ENCODE measurements at regions not wholly inside any gene's neighbourhood (a gene's known extent, or its start where the extent isn't known, plus 50 kb on each side); places are given as distances from the start of the nearest gene placed in this dataset.

DNA sequence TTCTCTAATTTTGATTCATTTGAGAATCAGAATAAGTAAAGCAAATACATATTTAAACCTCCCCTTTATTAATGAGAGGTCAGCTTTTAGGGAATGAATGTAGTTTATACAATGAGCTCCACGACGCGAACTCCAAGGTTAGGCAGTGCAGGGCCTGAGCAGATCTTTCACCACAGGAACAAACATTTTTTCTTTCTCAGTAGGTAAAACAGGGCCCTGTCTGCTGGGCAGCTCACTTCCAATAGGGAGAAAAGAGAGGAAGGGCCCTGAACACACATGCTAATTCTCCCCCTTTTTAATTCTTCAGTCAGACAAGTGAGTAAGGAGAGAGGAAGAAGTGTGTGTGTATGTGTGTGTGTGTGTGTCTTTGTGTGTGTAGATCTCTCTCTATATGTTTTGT is 682.4 kb upstream of the TMEFF2 start:
- no peaks in the 10 kb centered on the region for H3K27me3 ChIP-seq (ENCODE audit: control insufficient read depth in 2 of 2, insufficient read depth in 2 of 2, low read length in 2 of 2)
- intact Hi-C loops (cut with micrococcal nuclease): no loop called here
- H4K20me1 ChIP-seq (replicated peaks; ENCODE audit: control insufficient read depth, extremely low read depth, insufficient read depth, low read length): no peaks in the 10 kb centered on the region
- dilution Hi-C loops (cut with MboI; ENCODE audit: extremely low pct_ligation_motif_present, low sequenced_read_pairs): no loop called here
- H3K27ac ChIP-seq (ENCODE audit: insufficient read depth, low read depth, low read length): no peak overlapping the region
- no peaks in the 10 kb centered on the region for H3K36me3 ChIP-seq (ENCODE audit: control insufficient read depth in 2 of 2, extremely low read depth in 1 of 2, insufficient read depth in 2 of 2, low read length in 2 of 2)
- no peaks in the 10 kb centered on the region for H3K4me1 ChIP-seq (ENCODE audit: control insufficient read depth, extremely low read depth, insufficient read depth, low read length)
- no peak overlapping the region for H3K9ac ChIP-seq (replicated peaks; ENCODE audit: extremely low read depth, insufficient read depth, low read length)
- POLR2A ChIA-PET: no interaction called here
- no peak for TF ChIP-seq MYC (IDR thresholded peaks at IDR 0.05; ENCODE audit: low read depth, low read length)
- H3K9me3 ChIP-seq (replicated peaks; ENCODE audit: control insufficient read depth, insufficient read depth, low read length): peaks cover 1% of the 10 kb centered on the region
- BruUV-seq (replicated peaks): no TSS peak
- DNase-seq (ENCODE audit: low read depth, low spot score): no peak
- no peaks in the 10 kb centered on the region for H3K9me1 ChIP-seq (replicated peaks; ENCODE audit: control insufficient read depth, extremely low read depth, insufficient read depth, low read length)
- FAIRE-seq: no peak
- H3K4me3 ChIP-seq (replicated peaks in 1 of 3; ENCODE audit: insufficient read depth in 1 of 3, low read depth in 1 of 3, low read length in 3 of 3): no peak overlapping the region
- no peak overlapping the region for H3K4me2 ChIP-seq (ENCODE audit: insufficient read depth, low read length)
- CTCF ChIA-PET: no interaction called here
- no peaks in the 10 kb centered on the region for H3K79me2 ChIP-seq (ENCODE audit: control insufficient read depth, insufficient read depth, low read length)
- no peak overlapping the region for H2AFZ ChIP-seq (ENCODE audit: low read depth, low read length)

DNA sequence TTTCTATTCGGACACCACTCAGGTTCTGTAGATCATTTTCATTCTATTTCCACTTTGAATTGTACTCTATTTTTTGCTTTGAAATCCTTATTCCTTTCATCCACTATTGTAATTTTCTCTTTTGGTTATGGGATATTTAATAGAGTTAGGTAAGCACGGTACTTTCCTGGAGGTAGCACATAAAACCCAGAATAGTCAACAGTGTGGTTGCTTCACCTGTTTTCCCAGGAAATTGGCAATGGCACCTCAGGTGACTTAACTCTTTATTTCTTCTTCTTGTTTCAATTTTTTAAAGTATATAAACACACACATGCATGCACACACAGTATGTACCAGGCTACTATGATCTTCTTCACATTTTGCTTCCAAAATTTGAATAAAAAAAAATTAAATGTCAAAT is 682.0 kb upstream of the TMEFF2 start:
- Histone ChIP-seq H3K9ac (replicated peaks; ENCODE audit: extremely low read depth, insufficient read depth, low read length) (no peak overlapping the region), H3K9me3 (replicated peaks; ENCODE audit: control insufficient read depth, insufficient read depth, low read length) (no peaks in the 10 kb centered on the region), H3K27ac (ENCODE audit: insufficient read depth, low read depth, low read length) (no peak overlapping the region), H2AFZ (ENCODE audit: low read depth, low read length) (no peak overlapping the region), H3K4me1 (ENCODE audit: control insufficient read depth, extremely low read depth, insufficient read depth, low read length) (no peaks in the 10 kb centered on the region), H3K27me3 (ENCODE audit: control insufficient read depth in 2 of 2, insufficient read depth in 2 of 2, low read length in 2 of 2) (no peaks in the 10 kb centered on the region), H4K20me1 (replicated peaks; ENCODE audit: control insufficient read depth, extremely low read depth, insufficient read depth, low read length) (no peaks in the 10 kb centered on the region), H3K4me3 (replicated peaks in 1 of 3; ENCODE audit: insufficient read depth in 1 of 3, low read depth in 1 of 3, low read length in 3 of 3) (no peak overlapping the region), H3K79me2 (ENCODE audit: control insufficient read depth, insufficient read depth, low read length) (no peaks in the 10 kb centered on the region), H3K9me1 (replicated peaks; ENCODE audit: control insufficient read depth, extremely low read depth, insufficient read depth, low read length) (no peaks in the 10 kb centered on the region), H3K36me3 (ENCODE audit: control insufficient read depth in 2 of 2, extremely low read depth in 1 of 2, insufficient read depth in 2 of 2, low read length in 2 of 2) (no peaks in the 10 kb centered on the region), H3K4me2 (ENCODE audit: insufficient read depth, low read length) (no peak overlapping the region)
- DNase-seq (ENCODE audit: low read depth, low spot score): no peak
- TF ChIP-seq MYC (IDR thresholded peaks at IDR 0.05; ENCODE audit: low read depth, low read length) (no peak), FOS (IDR thresholded peaks at IDR 0.05; ENCODE audit: borderline replicate concordance, insufficient read depth, low read length) (no peak), POLR2AphosphoS5 (IDR thresholded peaks at IDR 0.05; ENCODE audit: insufficient read depth, low read depth, low read length) (no peak), POLR2A (IDR thresholded peaks at IDR 0.05; ENCODE audit: low read depth, low read length) (no peak), JUN (IDR thresholded peaks at IDR 0.05; ENCODE audit: borderline replicate concordance, insufficient read depth, insufficient read length, low read depth) (no peak), EZH2 (IDR thresholded peaks at IDR 0.05; ENCODE audit: borderline replicate concordance, low read depth, low read length, severe bottlenecking) (no peak), GATA2 (IDR thresholded peaks at IDR 0.05; ENCODE audit: insufficient read depth, insufficient read length, low read depth, low read length) (no peak)
- TF ChIP-seq, protein P1, sequence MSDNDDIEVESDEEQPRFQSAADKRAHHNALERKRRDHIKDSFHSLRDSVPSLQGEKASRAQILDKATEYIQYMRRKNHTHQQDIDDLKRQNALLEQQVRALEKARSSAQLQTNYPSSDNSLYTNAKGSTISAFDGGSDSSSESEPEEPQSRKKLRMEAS (IDR thresholded peaks at IDR 0.05; ENCODE audit: insufficient read depth, insufficient read length): no peak
- TF ChIP-seq, protein P2, sequence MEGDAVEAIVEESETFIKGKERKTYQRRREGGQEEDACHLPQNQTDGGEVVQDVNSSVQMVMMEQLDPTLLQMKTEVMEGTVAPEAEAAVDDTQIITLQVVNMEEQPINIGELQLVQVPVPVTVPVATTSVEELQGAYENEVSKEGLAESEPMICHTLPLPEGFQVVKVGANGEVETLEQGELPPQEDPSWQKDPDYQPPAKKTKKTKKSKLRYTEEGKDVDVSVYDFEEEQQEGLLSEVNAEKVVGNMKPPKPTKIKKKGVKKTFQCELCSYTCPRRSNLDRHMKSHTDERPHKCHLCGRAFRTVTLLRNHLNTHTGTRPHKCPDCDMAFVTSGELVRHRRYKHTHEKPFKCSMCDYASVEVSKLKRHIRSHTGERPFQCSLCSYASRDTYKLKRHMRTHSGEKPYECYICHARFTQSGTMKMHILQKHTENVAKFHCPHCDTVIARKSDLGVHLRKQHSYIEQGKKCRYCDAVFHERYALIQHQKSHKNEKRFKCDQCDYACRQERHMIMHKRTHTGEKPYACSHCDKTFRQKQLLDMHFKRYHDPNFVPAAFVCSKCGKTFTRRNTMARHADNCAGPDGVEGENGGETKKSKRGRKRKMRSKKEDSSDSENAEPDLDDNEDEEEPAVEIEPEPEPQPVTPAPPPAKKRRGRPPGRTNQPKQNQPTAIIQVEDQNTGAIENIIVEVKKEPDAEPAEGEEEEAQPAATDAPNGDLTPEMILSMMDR (IDR thresholded peaks at IDR 0.05; ENCODE audit: extremely low read depth in 1 of 2, insufficient read depth in 1 of 2, low read depth in 1 of 2, low read length in 2 of 2): no peak
- dilution Hi-C loops (cut with MboI; ENCODE audit: extremely low pct_ligation_motif_present, low sequenced_read_pairs) (no loop called here), intact Hi-C loops (cut with micrococcal nuclease) (no loop called here)
- CTCF ChIA-PET: no interaction called here
- BruUV-seq (replicated peaks): no TSS peak
- POLR2A ChIA-PET: no interaction called here
- no peak for FAIRE-seq

Measured in endothelial cell of umbilical vein (primary cell).